GM12878 (cell line): ENCODE measurements at regions not wholly inside any gene's neighbourhood (a gene's known extent, or its start where the extent isn't known, plus 50 kb on each side); places are given as distances from the start of the nearest gene placed in this dataset.

Source experiments
- ATAC-seq: fragments of 200-7000 bp; cut with Tn5 transposase; 3 replicates; pipeline ENCODE4 v1.9.1; 2020; ENCODE audit warnings: mild to moderate bottlenecking, moderate library complexity
- BruUV-seq: library from RNA; stranded (reverse); fragments of 400-500 nt; replicated peaks from 2 replicates; lab custom pipeline; 2021; lab: Mats Ljungman, UMichigan
- CTCF ChIA-PET: fragments of 300-600 bp; sonication (Branson Sonifier 250); formaldehyde crosslinking; extraction: SDS; loops from one replicate; lab custom pipeline; 2021; ENCODE audit warnings: inconsistent platforms; lab: Yijun Ruan, JAX
- POLR2A ChIA-PET: fragments of 350-600 bp; formaldehyde crosslinking; extraction: SDS; loops from one replicate; lab custom pipeline; 2021; ENCODE audit warnings: inconsistent platforms; lab: Charles Lee
- RAD21 ChIA-PET: fragments of 300-600 bp; sonication (Branson Sonifier 250); formaldehyde crosslinking; loops from one replicate; lab custom pipeline; 2023; ENCODE audit warnings: antibody characterized with exemption; ENCODE audit not compliant: unreplicated experiment; lab: Charles Lee
- SMC1A ChIA-PET: fragments of 300-600 bp; sonication (Branson Sonifier 250); formaldehyde crosslinking; loops from one replicate; lab custom pipeline; 2023; ENCODE audit not compliant: unreplicated experiment, uncharacterized antibody; lab: Charles Lee
- DNase-seq: peaks from one replicate; pipeline ENCODE4 v3.0.0-alpha.2; 2011; ENCODE audit warnings: low read depth, low spot score
- FAIRE-seq: peaks from 3 replicates; lab custom pipeline; 2011; peaks lifted over from hg19 to GRCh38; lab: Jason Lieb, UNC
- H2AFZ ChIP-seq: 2 replicates; pipeline ENCODE4 v1.6.0; 2011; ENCODE audit warnings: low read depth, low read length, control low read depth; ENCODE audit not compliant: control insufficient read depth
- H3K27ac ChIP-seq: 2 replicates; pipeline ENCODE4 v1.5.1; 2011; ENCODE audit warnings: control low read depth; ENCODE audit not compliant: control insufficient read depth, insufficient read depth
- H3K27me3 ChIP-seq, 2 experiments: replicated peaks in 1 of 2; 2 replicates each; pipeline versions ENCODE4 v1.6.0 to v1.6.1; 2011; ENCODE audit warnings: low read length in 1 of 2; ENCODE audit not compliant: control insufficient read depth in 2 of 2, insufficient read depth in 2 of 2
- H3K36me3 ChIP-seq, 2 experiments: 2 replicates each; pipeline ENCODE4 v1.5.1; 2011; ENCODE audit warnings: low read length in 1 of 2; ENCODE audit not compliant: control insufficient read depth in 2 of 2, insufficient read depth in 2 of 2
- H3K4me1 ChIP-seq: 2 replicates; pipeline ENCODE4 v1.6.1; 2011; ENCODE audit warnings: mild to moderate bottlenecking, low read length, moderate library complexity, mixed read lengths; ENCODE audit not compliant: control insufficient read depth, insufficient read depth
- H3K4me2 ChIP-seq: 2 replicates; pipeline ENCODE4 v1.6.0; 2011; ENCODE audit warnings: control low read depth; ENCODE audit not compliant: control insufficient read depth, insufficient read depth
- H3K4me3 ChIP-seq: fragments of 200-600 bp; sonication (generic); 2 replicates; pipeline ENCODE4 v1.5.1; 2016
- H3K79me2 ChIP-seq: 2 replicates; pipeline ENCODE4 v1.6.0; 2011; ENCODE audit warnings: low read length; ENCODE audit not compliant: control insufficient read depth, insufficient read depth
- H3K9ac ChIP-seq: 2 replicates; pipeline ENCODE4 v1.8.0; 2011; ENCODE audit warnings: low read length, control low read depth, mixed read lengths; ENCODE audit not compliant: control insufficient read depth, insufficient read depth
- H3K9me3 ChIP-seq: replicated peaks from 3 replicates; pipeline ENCODE4 v1.5.1; 2011; ENCODE audit warnings: mild to moderate bottlenecking, low read length; ENCODE audit not compliant: control insufficient read depth, insufficient read depth
- H4K20me1 ChIP-seq: 2 replicates; pipeline ENCODE4 v1.6.0; 2011; ENCODE audit not compliant: control insufficient read depth, insufficient read depth
- DPF2 ChIP-seq: fragments of 450-650 bp; IDR thresholded peaks from 2 replicates; pipeline ENCODE4 v1.6.1; 2017; ENCODE audit warnings: mild to moderate bottlenecking
- HCFC1 ChIP-seq: fragments of 150-350 bp; IDR thresholded peaks from 2 replicates; pipeline ENCODE4 v1.6.1; 2014; ENCODE audit warnings: low read length
- MAX ChIP-seq: IDR thresholded peaks from 2 replicates; pipeline ENCODE4 v1.6.1; 2012; ENCODE audit warnings: low read depth, low read length, improper control_type of control experiment
- MYB ChIP-seq: fragments of 150-350 bp; IDR thresholded peaks from 2 replicates; pipeline ENCODE4 v1.6.1; 2014; ENCODE audit warnings: mild to moderate bottlenecking, low read depth, low read length, borderline replicate concordance
- NFIC ChIP-seq: IDR thresholded peaks from 2 replicates; pipeline ENCODE4 v1.6.1; 2012; ENCODE audit warnings: low read depth, mild to moderate bottlenecking, inconsistent platforms, low read length, moderate library complexity
- NFYA ChIP-seq: IDR thresholded peaks from 2 replicates; pipeline ENCODE4 v1.6.1; 2011; ENCODE audit warnings: low read depth, mild to moderate bottlenecking, low read length, improper control_type of control experiment, borderline replicate concordance
- SMAD1 ChIP-seq: fragments of 450-650 bp; IDR thresholded peaks from 2 replicates; pipeline ENCODE4 v1.6.1; 2018; ENCODE audit warnings: mild to moderate bottlenecking, low read depth; ENCODE audit not compliant: partially characterized antibody
- YY1 ChIP-seq: IDR thresholded peaks from 2 replicates; pipeline ENCODE4 v1.6.1; 2011; ENCODE audit warnings: low read depth, mild to moderate bottlenecking, low read length
- WGBS: methylation state at CpG from one replicate; pipeline ENCODE4 v1.1.6; 2016; ENCODE audit warnings: low lambda C conversion rate; ENCODE audit not compliant: insufficient replicate concordance, insufficient coverage; ENCODE audit errors: missing lambda C conversion rate; 5-methylcytosine and 5-hydroxymethylcytosine counted together
- in situ Hi-C: fragments of 300-500 bp; cut with MboI; formaldehyde crosslinking; loops from 9 replicates; pipeline ENCODE4 v1.14.3; 2018; ENCODE audit warnings: mixed read lengths
- intact Hi-C: fragments of 100-400 bp; cut with micrococcal nuclease; formaldehyde crosslinking; loops from one replicate; pipeline ENCODE4 v1.14.2; 2022; ENCODE audit not compliant: unreplicated experiment
- TF ChIP-seq, protein P1 (sequence below): IDR thresholded peaks from 2 replicates; pipeline ENCODE4 v1.6.1; 2011; ENCODE audit warnings: low read depth, mild to moderate bottlenecking, low read length, moderate library complexity, borderline replicate concordance; ENCODE audit errors: extremely low read depth

- SMC1A ChIA-PET: no interaction called here
- no peaks in the 10 kb centered on the region for H3K79me2 ChIP-seq
- no TSS peak for BruUV-seq
- POLR2A ChIA-PET: no interaction called here
- intact Hi-C loops (no loop called here), in situ Hi-C loops (no loop called here)
- no peaks in the 10 kb centered on the region for H3K4me1 ChIP-seq
- RAD21 ChIA-PET: no interaction called here
- H3K27ac ChIP-seq: no peak overlapping the region
- no peaks in the 10 kb centered on the region for H3K27me3 ChIP-seq
- 25% methylated on average over 6 of the region's 6 CpGs for WGBS
- no peak for FAIRE-seq
- no peak for ATAC-seq
- no peak overlapping the region for H3K9ac ChIP-seq
- TF ChIP-seq NFIC (no peak), SMAD1 (no peak), NFYA (no peak), MAX (no peak), DPF2 (no peak), MYB (no peak), HCFC1 (no peak), YY1 (no peak)
- TF ChIP-seq, protein P1, sequence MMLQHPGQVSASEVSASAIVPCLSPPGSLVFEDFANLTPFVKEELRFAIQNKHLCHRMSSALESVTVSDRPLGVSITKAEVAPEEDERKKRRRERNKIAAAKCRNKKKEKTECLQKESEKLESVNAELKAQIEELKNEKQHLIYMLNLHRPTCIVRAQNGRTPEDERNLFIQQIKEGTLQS: no peak
- no peak for DNase-seq
- no peaks in the 10 kb centered on the region for H3K36me3 ChIP-seq
- no peaks in the 10 kb centered on the region for H3K9me3 ChIP-seq
- CTCF ChIA-PET: interaction anchor here (0.6 kb wide), 1 partner anchor 395 kb away, joined by 3 read pairs; no protein-coding TSS in a partner anchor
- no peak overlapping the region for H3K4me2 ChIP-seq
- no peak overlapping the region for H2AFZ ChIP-seq
- H3K4me3 ChIP-seq: no peak overlapping the region
- H4K20me1 ChIP-seq: no peaks in the 10 kb centered on the region
Measured at GRCh38 chr1:187958207-187958606, 1129.5 kb downstream of the PLA2G4A start.
